Ramos (cell line): ENCODE measurements at regions not wholly inside any gene's neighbourhood (a gene's known extent, or its start where the extent isn't known, plus 50 kb on each side); places are given as distances from the start of the nearest gene placed in this dataset.
"Not testable (repeated sequence)": the region's sequence is repeated elsewhere in the genome, so short reads cannot be mapped to it uniquely, and the experiment has no call there.

Experiments
- in situ Hi-C: fragments of 300-500 bp; cut with MboI; formaldehyde crosslinking; loops from one replicate; pipeline ENCODE4 v1.14.3; 2022; ENCODE audit warnings: low sequenced_read_pairs; ENCODE audit not compliant: unreplicated experiment

- in situ Hi-C loops, result not testable (repeated sequence)
Measured at GRCh38 chr9:117851836-117852461, 147.7 kb downstream of the TLR4 start.

- in situ Hi-C loops, result no loop called here
Measured at GRCh38 chr9:117858561-117858960, 154.4 kb downstream of the TLR4 start.

GRCh38 chr9:117860849-117861248 is 156.6 kb downstream of the TLR4 start:
- in situ Hi-C loops, result no loop called here

- in situ Hi-C loops, result no loop called here
Measured at GRCh38 chr9:117864385-117865057, 160.3 kb downstream of the TLR4 start.

GRCh38 chr9:117868594-117868993 is 164.4 kb downstream of the TLR4 start:
- in situ Hi-C loops, result no loop called here

- in situ Hi-C loops, result no loop called here
Measured at GRCh38 chr9:117869287-117869686, 165.1 kb downstream of the TLR4 start.

- in situ Hi-C loops, result no loop called here
Measured at GRCh38 chr9:117869712-117870111, 165.5 kb downstream of the TLR4 start.

GRCh38 chr9:117873664-117874063 is 169.5 kb downstream of the TLR4 start:
- in situ Hi-C loops, result no loop called here

GRCh38 chr9:117875886-117876285 is 171.7 kb downstream of the TLR4 start:
- in situ Hi-C loops, result no loop called here

- in situ Hi-C loops, result no loop called here
Measured at GRCh38 chr9:117882171-117882570, 178.0 kb downstream of the TLR4 start.

GRCh38 chr9:117886616-117887015 is 182.4 kb downstream of the TLR4 start:
- in situ Hi-C loops, result no loop called here

- in situ Hi-C loops, result no loop called here
Measured at GRCh38 chr9:117887383-117887782, 183.2 kb downstream of the TLR4 start.

GRCh38 chr9:117887941-117888340 is 183.7 kb downstream of the TLR4 start:
- in situ Hi-C loops, result no loop called here

- in situ Hi-C loops, result no loop called here
Measured at GRCh38 chr9:117903453-117903852, 199.2 kb downstream of the TLR4 start.

GRCh38 chr9:117906763-117907162 is 202.6 kb downstream of the TLR4 start:
- in situ Hi-C loops, result no loop called here

- in situ Hi-C loops, result no loop called here
Measured at GRCh38 chr9:117907420-117907819, 203.2 kb downstream of the TLR4 start.

GRCh38 chr9:117916291-117916690 is 212.1 kb downstream of the TLR4 start:
- in situ Hi-C loops, result no loop called here

GRCh38 chr9:117917873-117918272 is 213.7 kb downstream of the TLR4 start:
- in situ Hi-C loops, result no loop called here

- in situ Hi-C loops, result no loop called here
Measured at GRCh38 chr9:117919538-117919937, 215.3 kb downstream of the TLR4 start.

- in situ Hi-C loops, result no loop called here
Measured at GRCh38 chr9:117926031-117926658, 221.9 kb downstream of the TLR4 start.

- in situ Hi-C loops, result no loop called here
Measured at GRCh38 chr9:117927354-117927753, 223.2 kb downstream of the TLR4 start.

GRCh38 chr9:117929868-117930267 is 225.7 kb downstream of the TLR4 start:
- in situ Hi-C loops, result no loop called here
